RWPE1 (cell line): ENCODE measurements at regions not wholly inside any gene's neighbourhood (a gene's known extent, or its start where the extent isn't known, plus 50 kb on each side); places are given as distances from the start of the nearest gene placed in this dataset.

Source experiments
- CTCF ChIA-PET: fragments of 350-600 bp; sonication (Branson Sonifier 250); formaldehyde crosslinking; extraction: SDS; loops from one replicate; lab custom pipeline; 2021; lab: Yijun Ruan, JAX
- POLR2A ChIA-PET: fragments of 400-600 bp; formaldehyde crosslinking; extraction: SDS; loops from one replicate; lab custom pipeline; 2020; ENCODE audit warnings: antibody characterized with exemption; ENCODE audit not compliant: low non-redundant PET; lab: Yijun Ruan, JAX
- DNase-seq: peaks from one replicate; pipeline ENCODE4 v3.0.0; 2012; ENCODE audit warnings: low spot score
- H3K27ac ChIP-seq: fragments of 450-650 bp; 2 replicates; pipeline ENCODE4 v1.5.1; 2017
- CTCF ChIP-seq: fragments of 450-650 bp; conservative IDR thresholded peaks from 2 replicates; pipeline ENCODE4 v1.5.1; 2017; ENCODE audit warnings: low read depth, mild to moderate bottlenecking

GRCh38 chr14:82635915-82636314 is 1102.3 kb upstream of the SEL1L start:
- TF ChIP-seq CTCF: no peak
- no peak for DNase-seq
- no peak overlapping the region for H3K27ac ChIP-seq
- ChIA-PET POLR2A (no interaction called here), CTCF (no interaction called here)

GRCh38 chr14:82636426-82636825 is 1102.8 kb upstream of the SEL1L start:
- ChIA-PET CTCF (no interaction called here), POLR2A (no interaction called here)
- H3K27ac ChIP-seq: no peak overlapping the region
- TF ChIP-seq CTCF: no peak
- DNase-seq: no peak

- TF ChIP-seq CTCF: no peak
- H3K27ac ChIP-seq: no peak overlapping the region
- DNase-seq: no peak
- CTCF ChIA-PET: no interaction called here
- POLR2A ChIA-PET: no interaction called here
These were observed 1107.4 kb upstream of the SEL1L start for GRCh38 chr14:82641050-82641540.

GRCh38 chr14:82642425-82642824 is 1108.8 kb upstream of the SEL1L start:
- CTCF ChIA-PET: no interaction called here
- DNase-seq: no peak
- POLR2A ChIA-PET: no interaction called here

GRCh38 chr14:82647088-82647810 is 1113.6 kb upstream of the SEL1L start:
- TF ChIP-seq CTCF: no peak
- no peak for DNase-seq
- CTCF ChIA-PET: no interaction called here
- H3K27ac ChIP-seq: no peak overlapping the region
- POLR2A ChIA-PET: no interaction called here

More at GRCh38 chr14:82642425-82642824, 1108.8 kb upstream of the SEL1L start:
- no peak for TF ChIP-seq CTCF
- H3K27ac ChIP-seq: no peak overlapping the region

GRCh38 chr14:82655770-82656169 is 1122.1 kb upstream of the SEL1L start:
- CTCF ChIA-PET: no interaction called here
- POLR2A ChIA-PET: no interaction called here
- no peak for TF ChIP-seq CTCF
- DNase-seq: no peak
- no peak overlapping the region for H3K27ac ChIP-seq
